KMS-11 (cell line): ENCODE measurements at regions not wholly inside any gene's neighbourhood (a gene's known extent, or its start where the extent isn't known, plus 50 kb on each side); places are given as distances from the start of the nearest gene placed in this dataset.

Source experiments
- H2AFZ ChIP-seq: fragments of 200-600 bp; sonication (generic); 2 replicates; pipeline ENCODE4 v1.6.1; 2016; ENCODE audit warnings: antibody characterized with exemption, mixed run types, low read depth
- H3K27ac ChIP-seq: fragments of 200-600 bp; sonication (generic); 2 replicates; pipeline ENCODE4 v1.6.1; 2016; ENCODE audit warnings: mild to moderate bottlenecking, mixed run types
- H3K27me3 ChIP-seq: fragments of 200-600 bp; sonication (generic); 2 replicates; pipeline ENCODE4 v1.6.1; 2017; ENCODE audit warnings: mild to moderate bottlenecking, low read depth, mixed run types, moderate library complexity; ENCODE audit not compliant: insufficient read depth
- H3K36me3 ChIP-seq: fragments of 200-600 bp; sonication (generic); 2 replicates; pipeline ENCODE4 v1.6.1; 2017; ENCODE audit warnings: mild to moderate bottlenecking, mixed run types; ENCODE audit not compliant: insufficient read depth
- H3K4me1 ChIP-seq: fragments of 200-600 bp; sonication (generic); 2 replicates; pipeline ENCODE4 v1.6.1; 2016; ENCODE audit warnings: mild to moderate bottlenecking, low read depth, mixed run types; ENCODE audit not compliant: poor library complexity, severe bottlenecking
- H3K4me2 ChIP-seq: fragments of 200-600 bp; sonication (generic); 2 replicates; pipeline ENCODE4 v1.7.0; 2016; ENCODE audit warnings: mild to moderate bottlenecking, mixed run types
- H3K4me3 ChIP-seq: fragments of 200-600 bp; sonication (generic); IDR thresholded peaks from 2 replicates; pipeline ENCODE4 v1.6.1; 2017; ENCODE audit warnings: low read depth, low read length, mixed read lengths; ENCODE audit not compliant: insufficient read depth
- H3K79me2 ChIP-seq: fragments of 200-600 bp; sonication (generic); 2 replicates; pipeline ENCODE4 v1.6.1; 2016; ENCODE audit warnings: low read depth, mixed run types; ENCODE audit not compliant: insufficient read depth
- H3K9ac ChIP-seq: fragments of 200-600 bp; sonication (generic); 2 replicates; pipeline ENCODE4 v1.6.1; 2016; ENCODE audit warnings: mild to moderate bottlenecking, mixed run types
- H4K20me1 ChIP-seq: fragments of 200-600 bp; sonication (generic); 2 replicates; pipeline ENCODE4 v1.6.1; 2016; ENCODE audit warnings: mild to moderate bottlenecking, mixed run types; ENCODE audit not compliant: insufficient read depth
- CTCF ChIP-seq: fragments of 200-600 bp; sonication (generic); conservative IDR thresholded peaks from 2 replicates; pipeline ENCODE4 v1.6.1; 2017; ENCODE audit warnings: low read depth, mild to moderate bottlenecking, antibody characterized with exemption, low read length, moderate library complexity, mixed read lengths

GRCh38 chr15:61511089-61511488 lies 282.0 kb upstream of the RORA start:
- H3K27ac ChIP-seq = no peak overlapping the region
- H3K4me2 ChIP-seq = no peak overlapping the region
- H4K20me1 ChIP-seq = no peaks in the 10 kb centered on the region
- H3K9ac ChIP-seq = no peak overlapping the region
- no peak overlapping the region for H3K4me3 ChIP-seq
- H3K27me3 ChIP-seq = no peaks in the 10 kb centered on the region
- no peak overlapping the region for H2AFZ ChIP-seq
- no peaks in the 10 kb centered on the region for H3K4me1 ChIP-seq
- no peaks in the 10 kb centered on the region for H3K36me3 ChIP-seq
- no peaks in the 10 kb centered on the region for H3K79me2 ChIP-seq
- TF ChIP-seq CTCF = no peak

- no peaks in the 10 kb centered on the region for H3K4me1 ChIP-seq
- no peak overlapping the region for H3K9ac ChIP-seq
- H2AFZ ChIP-seq = no peak overlapping the region
- H3K4me2 ChIP-seq = no peak overlapping the region
- no peaks in the 10 kb centered on the region for H3K36me3 ChIP-seq
- H3K4me3 ChIP-seq = no peak overlapping the region
- no peak for TF ChIP-seq CTCF
- no peaks in the 10 kb centered on the region for H3K79me2 ChIP-seq
- H3K27ac ChIP-seq = no peak overlapping the region
- no peaks in the 10 kb centered on the region for H3K27me3 ChIP-seq
- H4K20me1 ChIP-seq = no peaks in the 10 kb centered on the region
These were observed 280.3 kb upstream of the RORA start for GRCh38 chr15:61509327-61509840.

GRCh38 chr15:61503383-61503969 lies 274.4 kb upstream of the RORA start:
- no peak overlapping the region for H3K9ac ChIP-seq
- H3K27me3 ChIP-seq = no peaks in the 10 kb centered on the region
- no peak overlapping the region for H3K4me3 ChIP-seq
- no peaks in the 10 kb centered on the region for H3K4me1 ChIP-seq
- no peak for TF ChIP-seq CTCF
- H3K4me2 ChIP-seq = no peak overlapping the region
- H3K36me3 ChIP-seq = no peaks in the 10 kb centered on the region
- H3K79me2 ChIP-seq = no peaks in the 10 kb centered on the region
- H3K27ac ChIP-seq = no peak overlapping the region
- H4K20me1 ChIP-seq = no peaks in the 10 kb centered on the region
- no peak overlapping the region for H2AFZ ChIP-seq

- Histone ChIP-seq H3K36me3 (no peaks in the 10 kb centered on the region), H2AFZ (no peak overlapping the region), H3K27me3 (no peaks in the 10 kb centered on the region), H3K9ac (no peak overlapping the region), H3K27ac (no peak overlapping the region), H3K4me3 (no peak overlapping the region), H4K20me1 (no peaks in the 10 kb centered on the region), H3K79me2 (no peaks in the 10 kb centered on the region), H3K4me1 (no peaks in the 10 kb centered on the region), H3K4me2 (no peak overlapping the region)
- TF ChIP-seq CTCF = no peak
These were observed 272.8 kb upstream of the RORA start for GRCh38 chr15:61501815-61502389.
